Cardiac muscle cell (in vitro differentiated cells and primary cell): ENCODE measurements at regions not wholly inside any gene's neighbourhood (a gene's known extent, or its start where the extent isn't known, plus 50 kb on each side); places are given as distances from the start of the nearest gene placed in this dataset.

Experiments
- DNase-seq, 2 donors: peaks; one replicate each; pipeline versions ENCODE4 v3.0.0 to v3.0.0-alpha.2; 2010 to 2017; ENCODE audit warnings: low read depth in 1 of 2, low spot score in 1 of 2
- H3K27ac ChIP-seq: fragments of 200-600 bp; sonication (generic); 2 replicates; pipeline ENCODE4 v1.5.1; 2016
- H3K27me3 ChIP-seq: fragments of 200-600 bp; sonication (generic); 2 replicates; pipeline ENCODE4 v1.6.0; 2016; ENCODE audit warnings: control low read depth
- H3K36me3 ChIP-seq: fragments of 200-600 bp; sonication (generic); 2 replicates; pipeline ENCODE4 v1.5.1; 2016; ENCODE audit warnings: control low read depth
- H3K4me1 ChIP-seq: fragments of 200-600 bp; sonication (generic); 2 replicates; pipeline ENCODE4 v1.8.1; 2017; ENCODE audit warnings: low read depth, mild to moderate bottlenecking, mixed run types
- H3K4me3 ChIP-seq: fragments of 200-600 bp; sonication (generic); 2 replicates; pipeline ENCODE4 v1.5.1; 2016; ENCODE audit warnings: mild to moderate bottlenecking
- H3K9me3 ChIP-seq: fragments of 200-600 bp; sonication (generic); 2 replicates; pipeline ENCODE4 v1.5.1; 2017; ENCODE audit warnings: low read depth, mild to moderate bottlenecking, control low read depth
- TF ChIP-seq, protein P1 (sequence below): IDR thresholded peaks from 2 replicates; pipeline ENCODE4 v1.5.1; 2012; ENCODE audit warnings: low read depth, mild to moderate bottlenecking, low read length

DNA sequence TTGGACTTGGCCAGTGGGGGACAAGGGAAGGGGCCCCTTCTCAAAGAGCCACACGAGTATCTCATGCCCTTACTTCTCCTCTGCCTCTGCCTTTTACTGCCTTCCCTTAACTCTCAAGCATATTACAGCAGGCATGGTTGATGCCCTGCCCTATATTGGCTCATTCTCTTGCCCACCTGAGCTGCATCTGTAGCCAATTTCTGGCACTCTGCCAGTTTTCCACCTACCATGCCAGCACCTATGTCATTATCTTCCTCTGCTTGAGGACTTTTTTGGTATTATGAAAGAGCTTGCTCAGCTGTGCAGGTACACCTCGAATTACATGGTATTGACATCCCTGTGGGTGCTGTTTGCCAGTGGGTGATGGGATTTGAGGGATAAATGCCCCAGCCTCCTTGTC is 181.8 kb downstream of the OXSM start:
- Histone ChIP-seq H3K27ac (no peak overlapping the region), H3K36me3 (no peaks in the 10 kb centered on the region), H3K9me3 (no peaks in the 10 kb centered on the region), H3K4me3 (no peak overlapping the region), H3K27me3 (no peaks in the 10 kb centered on the region), H3K4me1 (no peaks in the 10 kb centered on the region)
- TF ChIP-seq, protein P1, sequence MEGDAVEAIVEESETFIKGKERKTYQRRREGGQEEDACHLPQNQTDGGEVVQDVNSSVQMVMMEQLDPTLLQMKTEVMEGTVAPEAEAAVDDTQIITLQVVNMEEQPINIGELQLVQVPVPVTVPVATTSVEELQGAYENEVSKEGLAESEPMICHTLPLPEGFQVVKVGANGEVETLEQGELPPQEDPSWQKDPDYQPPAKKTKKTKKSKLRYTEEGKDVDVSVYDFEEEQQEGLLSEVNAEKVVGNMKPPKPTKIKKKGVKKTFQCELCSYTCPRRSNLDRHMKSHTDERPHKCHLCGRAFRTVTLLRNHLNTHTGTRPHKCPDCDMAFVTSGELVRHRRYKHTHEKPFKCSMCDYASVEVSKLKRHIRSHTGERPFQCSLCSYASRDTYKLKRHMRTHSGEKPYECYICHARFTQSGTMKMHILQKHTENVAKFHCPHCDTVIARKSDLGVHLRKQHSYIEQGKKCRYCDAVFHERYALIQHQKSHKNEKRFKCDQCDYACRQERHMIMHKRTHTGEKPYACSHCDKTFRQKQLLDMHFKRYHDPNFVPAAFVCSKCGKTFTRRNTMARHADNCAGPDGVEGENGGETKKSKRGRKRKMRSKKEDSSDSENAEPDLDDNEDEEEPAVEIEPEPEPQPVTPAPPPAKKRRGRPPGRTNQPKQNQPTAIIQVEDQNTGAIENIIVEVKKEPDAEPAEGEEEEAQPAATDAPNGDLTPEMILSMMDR = no peak
- DNase-seq = no peak

DNA sequence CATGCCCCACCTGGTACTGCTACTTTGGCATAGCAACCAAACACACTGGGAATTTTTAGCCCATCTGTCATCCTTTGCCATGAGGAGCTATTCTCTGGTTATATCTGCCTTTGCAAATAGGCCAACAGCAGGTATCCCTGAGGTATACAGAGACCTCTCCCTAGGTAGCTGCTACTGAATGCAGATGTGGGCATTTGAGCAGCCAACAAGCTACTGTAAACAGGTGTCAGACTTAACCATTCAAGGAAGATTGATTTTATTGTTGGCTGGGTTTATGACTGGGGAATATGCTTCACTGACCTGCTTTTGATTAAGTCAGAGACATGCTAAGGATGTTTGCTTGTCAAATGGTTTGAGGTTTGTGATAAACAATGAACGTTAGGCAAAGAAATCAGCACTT is 183.2 kb downstream of the OXSM start:
- H3K27ac ChIP-seq = no peak overlapping the region
- H3K36me3 ChIP-seq = no peaks in the 10 kb centered on the region
- TF ChIP-seq, protein P1 = no peak
- no peak overlapping the region for H3K4me3 ChIP-seq
- no peaks in the 10 kb centered on the region for H3K9me3 ChIP-seq
- H3K4me1 ChIP-seq = no peaks in the 10 kb centered on the region
- no peak for DNase-seq
- H3K27me3 ChIP-seq = no peaks in the 10 kb centered on the region

DNA sequence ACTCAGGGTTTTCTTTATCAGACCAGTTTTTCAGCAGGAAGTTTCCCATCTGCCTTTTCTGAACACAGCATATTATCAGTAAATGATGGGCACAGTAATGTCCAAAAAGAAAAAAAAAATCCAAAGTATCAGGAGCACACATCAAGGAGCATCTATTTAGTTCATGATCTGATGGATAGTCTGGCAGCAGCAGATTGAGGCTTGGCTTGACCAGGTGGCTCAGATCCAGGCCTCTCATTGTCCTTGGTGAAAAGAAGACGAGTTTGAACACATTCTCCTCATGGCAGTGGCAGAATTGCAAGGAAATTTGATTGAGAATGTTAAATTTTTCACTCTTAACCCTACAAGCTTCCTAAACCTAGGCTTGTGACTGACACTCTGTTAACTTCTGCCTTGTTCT is 192.9 kb downstream of the OXSM start:
- Histone ChIP-seq H3K36me3 (no peaks in the 10 kb centered on the region), H3K9me3 (no peaks in the 10 kb centered on the region), H3K27me3 (no peaks in the 10 kb centered on the region), H3K4me1 (no peaks in the 10 kb centered on the region), H3K4me3 (no peak overlapping the region), H3K27ac (no peak overlapping the region)
- DNase-seq = no peak
- TF ChIP-seq, protein P1 = no peak

DNA sequence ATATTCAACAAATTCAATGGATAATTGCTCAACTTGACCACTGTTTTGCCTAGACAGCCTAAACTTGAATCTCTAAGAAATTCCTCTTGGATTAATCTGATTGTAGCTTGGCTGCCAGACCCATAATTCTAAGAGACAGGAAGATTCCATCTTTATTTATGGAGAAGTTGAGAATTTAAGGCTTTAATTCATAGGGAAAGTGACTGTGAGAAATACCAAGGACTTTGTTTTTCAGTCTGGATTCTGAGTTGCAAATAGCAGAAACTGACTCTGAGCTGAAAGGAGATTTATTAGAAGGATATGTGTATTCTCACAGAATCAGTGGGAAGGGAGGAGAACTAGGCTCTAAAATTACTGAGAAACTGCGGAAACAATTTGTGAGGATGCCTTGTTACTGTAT is 195.7 kb downstream of the OXSM start:
- no peaks in the 10 kb centered on the region for H3K9me3 ChIP-seq
- TF ChIP-seq, protein P1 = no peak
- H3K27ac ChIP-seq = no peak overlapping the region
- no peak for DNase-seq
- H3K36me3 ChIP-seq = no peaks in the 10 kb centered on the region
- H3K4me1 ChIP-seq = no peaks in the 10 kb centered on the region
- H3K27me3 ChIP-seq = no peaks in the 10 kb centered on the region
- H3K4me3 ChIP-seq = no peak overlapping the region

DNA sequence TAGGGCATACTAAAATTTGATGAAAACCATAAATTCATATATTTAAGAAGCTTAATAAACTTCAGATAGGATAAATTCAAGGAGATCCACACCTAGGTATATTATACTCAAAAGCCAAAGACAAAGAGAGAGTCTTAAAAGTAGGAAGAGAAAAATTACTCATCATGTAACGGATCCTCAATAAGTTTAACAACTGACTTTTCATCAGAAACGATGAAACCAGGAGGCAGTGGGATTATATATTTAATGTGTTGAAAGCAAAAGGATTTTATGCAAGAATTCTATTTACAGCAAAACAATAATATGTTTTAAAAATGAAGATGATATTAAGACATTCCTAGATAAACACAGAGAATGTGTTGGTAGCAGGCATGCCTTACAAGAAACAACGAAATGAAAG is 202.7 kb downstream of the OXSM start:
- Histone ChIP-seq H3K27ac (no peak overlapping the region), H3K27me3 (no peaks in the 10 kb centered on the region), H3K4me1 (no peaks in the 10 kb centered on the region), H3K9me3 (no peaks in the 10 kb centered on the region), H3K36me3 (no peaks in the 10 kb centered on the region), H3K4me3 (no peak overlapping the region)
- TF ChIP-seq, protein P1 = no peak
- DNase-seq = no peak

DNA sequence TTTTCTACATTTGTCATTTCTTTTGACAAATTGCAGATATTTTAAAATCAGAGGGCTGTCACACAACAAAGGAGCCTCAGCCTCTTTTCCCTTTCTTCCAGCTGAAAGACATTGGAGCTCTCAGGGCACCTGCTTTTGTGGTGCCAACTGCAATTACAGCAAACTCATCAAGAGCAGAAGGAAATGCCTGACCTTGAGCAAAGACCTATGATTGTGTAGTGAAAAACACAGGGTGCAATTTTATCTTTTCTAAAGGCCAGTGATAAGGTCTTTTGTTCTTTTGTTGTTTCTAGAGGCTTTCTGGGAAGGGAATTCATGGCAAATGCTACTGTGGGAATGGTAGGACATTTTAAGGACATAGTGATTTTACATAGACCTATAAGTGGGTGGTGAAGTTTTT is 214.3 kb downstream of the OXSM start:
- DNase-seq = peak in 1 of 2 donors; percentile 19

More for the DNA sequence above, 214.3 kb downstream of the OXSM start:
- H3K27me3 ChIP-seq = no peaks in the 10 kb centered on the region
- H3K4me1 ChIP-seq = peaks cover 14% of the 10 kb centered on the region
- TF ChIP-seq, protein P1 = no peak
- no peaks in the 10 kb centered on the region for H3K36me3 ChIP-seq
- peak overlapping the region; percentile 73 for H3K27ac ChIP-seq
- no peaks in the 10 kb centered on the region for H3K9me3 ChIP-seq
- H3K4me3 ChIP-seq = no peak overlapping the region
